NAMALWA (cell line): ENCODE measurements at regions not wholly inside any gene's neighbourhood (a gene's known extent, or its start where the extent isn't known, plus 50 kb on each side); places are given as distances from the start of the nearest gene placed in this dataset.

ENCODE experiments used
- DNase-seq: peaks from one replicate; pipeline ENCODE4 v3.0.0-alpha.2; 2015; ENCODE audit warnings: low spot score

DNA sequence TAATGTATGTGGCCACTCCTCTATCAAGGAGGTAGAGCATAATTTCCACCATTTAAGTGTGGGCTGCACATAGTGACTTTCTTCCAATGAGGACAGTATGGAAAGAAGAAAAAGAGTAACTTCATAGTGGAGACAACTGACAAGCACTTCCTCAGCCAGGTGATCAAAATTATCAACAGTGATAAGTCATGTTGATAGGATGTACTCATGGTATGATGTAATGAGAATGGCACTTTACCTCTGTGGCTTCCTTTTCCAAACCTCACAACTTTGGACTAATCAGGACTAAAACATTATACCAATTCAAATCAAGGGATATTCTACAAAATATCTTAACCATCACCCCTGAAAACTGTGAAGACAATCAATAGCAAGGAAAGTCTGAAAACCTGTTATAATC lies 302.3 kb upstream of the CITED2 start:
- DNase-seq = no peak

DNA sequence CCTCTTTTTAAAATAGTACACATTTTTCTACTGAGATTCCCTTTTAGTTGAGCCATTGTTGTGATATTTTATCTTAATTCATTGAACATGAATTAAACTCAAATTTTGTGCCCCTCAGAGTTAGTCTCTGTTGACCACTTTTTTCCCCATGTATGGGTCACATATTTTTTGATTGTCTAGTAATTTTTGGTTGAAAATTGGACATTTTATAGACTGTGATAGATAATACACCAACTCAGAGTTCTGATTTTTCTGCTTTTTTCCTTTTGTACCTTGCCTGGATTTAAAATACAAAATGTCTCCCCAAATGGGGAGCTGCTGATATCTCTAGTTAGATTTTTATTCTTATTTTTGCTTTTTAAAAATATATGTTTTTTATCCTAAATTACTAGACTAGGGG lies 291.8 kb upstream of the CITED2 start:
- DNase-seq = no peak

DNA sequence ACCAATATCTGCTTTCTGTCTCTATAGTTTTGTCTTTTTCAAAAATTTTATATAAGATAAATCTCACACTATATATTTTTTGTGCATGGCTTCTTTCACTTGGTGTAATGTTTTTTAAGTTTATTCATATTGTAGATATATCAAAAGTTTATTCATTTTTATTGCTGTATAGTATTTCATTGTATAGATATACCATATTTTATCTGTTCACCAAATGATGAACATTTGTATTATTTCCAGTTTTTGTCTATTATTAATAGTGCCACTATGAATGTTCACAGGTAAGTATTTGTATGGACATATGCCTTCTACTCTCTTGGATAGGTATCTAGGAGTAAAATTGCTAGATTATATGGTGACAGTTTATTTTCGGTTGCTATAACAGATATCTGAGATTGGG lies 289.5 kb upstream of the CITED2 start:
- DNase-seq = no peak

DNA sequence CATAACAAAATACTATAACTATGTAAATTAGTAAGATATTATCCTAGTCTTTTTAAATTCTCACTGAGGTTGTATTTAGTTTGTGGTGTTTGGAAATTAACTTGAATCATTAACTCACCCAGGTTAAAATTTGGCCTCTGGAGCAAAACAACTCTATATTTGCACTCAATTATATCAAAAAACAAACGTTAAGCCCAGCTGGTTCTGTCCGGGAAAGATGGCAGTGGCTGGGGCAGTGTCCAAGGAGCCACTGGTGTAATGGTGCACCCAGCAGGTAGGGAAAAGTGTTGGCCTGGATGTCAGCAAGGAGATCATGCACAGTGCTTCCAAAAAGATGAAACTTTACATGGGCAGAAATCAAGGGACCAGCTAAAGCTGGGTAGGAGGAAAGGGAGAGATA lies 285.3 kb upstream of the CITED2 start:
- no peak for DNase-seq

DNA sequence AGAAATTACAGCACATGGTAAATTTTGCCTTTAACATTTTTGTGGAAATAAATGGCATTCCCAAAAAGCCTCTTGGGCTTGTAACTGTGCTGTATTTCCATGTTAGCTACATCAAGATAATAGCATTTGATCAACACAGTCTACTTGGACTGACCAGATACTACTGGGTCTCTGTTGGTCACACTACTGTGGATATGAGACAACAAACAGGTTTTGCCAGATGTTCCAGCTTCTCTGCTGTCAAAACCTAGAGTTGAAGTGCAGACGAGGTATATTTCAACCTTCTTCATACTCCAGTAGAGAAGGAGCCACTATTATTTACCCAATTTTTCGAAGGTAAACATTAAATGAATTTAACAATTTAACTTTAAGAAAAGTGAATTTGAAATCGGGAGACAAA lies 284.7 kb upstream of the CITED2 start:
- no peak for DNase-seq

DNA sequence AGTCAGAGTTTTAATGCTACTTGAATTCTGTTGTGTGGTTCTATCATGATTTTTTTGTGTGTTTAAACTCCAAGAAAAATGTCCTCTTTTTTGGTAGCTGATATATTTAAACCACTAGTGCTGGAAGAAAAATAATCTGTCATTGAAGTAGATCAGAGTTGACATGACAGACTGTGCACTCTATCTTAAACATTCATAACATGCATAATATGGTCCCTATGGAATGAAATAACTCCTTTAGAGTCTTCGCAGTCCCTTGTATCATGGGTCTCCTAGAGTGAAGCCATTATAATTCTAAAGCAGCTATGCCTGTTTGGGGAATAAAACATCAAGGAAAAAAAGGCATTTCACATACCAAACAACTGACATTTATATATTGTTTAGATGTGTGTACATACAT lies 282.7 kb upstream of the CITED2 start:
- no peak for DNase-seq

DNA sequence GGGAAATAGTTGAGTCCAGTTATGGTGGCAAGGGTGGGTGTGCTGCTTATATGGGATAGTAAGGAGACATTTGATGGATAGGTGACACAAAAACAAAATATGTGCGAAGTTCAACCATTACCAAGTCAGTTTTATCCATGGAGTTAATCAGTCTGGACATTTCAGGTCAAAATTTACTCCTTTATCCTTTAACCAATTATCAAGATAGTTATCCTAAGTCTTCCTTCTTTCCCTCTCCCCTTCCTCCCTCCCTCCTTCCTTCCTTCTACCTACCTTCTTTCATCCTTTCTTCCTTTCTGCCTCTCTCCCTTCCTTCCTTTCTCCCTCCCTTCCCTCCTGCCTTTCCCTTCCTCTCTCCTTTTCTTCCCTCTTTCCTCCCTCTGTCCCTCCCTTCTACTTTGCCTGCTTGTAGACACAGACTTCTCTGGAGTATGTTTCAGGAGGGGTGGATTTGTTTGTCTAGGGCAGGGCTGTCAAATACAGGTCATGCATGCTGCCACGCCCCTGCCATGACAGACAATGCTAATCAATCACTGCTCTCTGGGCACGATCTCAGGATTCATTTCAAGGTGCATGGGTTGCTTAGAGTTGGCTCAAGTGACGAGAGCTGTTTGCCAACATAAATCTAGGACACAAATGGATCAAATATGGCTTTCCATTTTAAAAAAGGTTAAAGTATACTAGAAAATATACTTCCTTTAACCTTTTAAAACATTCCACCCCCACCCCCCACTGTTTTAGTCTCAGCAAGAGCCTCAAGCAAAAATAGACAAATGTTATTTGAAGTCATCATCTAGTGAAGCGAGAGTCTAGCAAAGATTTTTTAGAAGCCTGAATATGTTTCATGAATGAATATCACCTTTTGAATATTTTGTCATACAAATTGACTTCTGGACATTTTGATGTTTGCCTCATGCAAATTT lies 281.6 kb upstream of the CITED2 start:
- no peak for DNase-seq

DNA sequence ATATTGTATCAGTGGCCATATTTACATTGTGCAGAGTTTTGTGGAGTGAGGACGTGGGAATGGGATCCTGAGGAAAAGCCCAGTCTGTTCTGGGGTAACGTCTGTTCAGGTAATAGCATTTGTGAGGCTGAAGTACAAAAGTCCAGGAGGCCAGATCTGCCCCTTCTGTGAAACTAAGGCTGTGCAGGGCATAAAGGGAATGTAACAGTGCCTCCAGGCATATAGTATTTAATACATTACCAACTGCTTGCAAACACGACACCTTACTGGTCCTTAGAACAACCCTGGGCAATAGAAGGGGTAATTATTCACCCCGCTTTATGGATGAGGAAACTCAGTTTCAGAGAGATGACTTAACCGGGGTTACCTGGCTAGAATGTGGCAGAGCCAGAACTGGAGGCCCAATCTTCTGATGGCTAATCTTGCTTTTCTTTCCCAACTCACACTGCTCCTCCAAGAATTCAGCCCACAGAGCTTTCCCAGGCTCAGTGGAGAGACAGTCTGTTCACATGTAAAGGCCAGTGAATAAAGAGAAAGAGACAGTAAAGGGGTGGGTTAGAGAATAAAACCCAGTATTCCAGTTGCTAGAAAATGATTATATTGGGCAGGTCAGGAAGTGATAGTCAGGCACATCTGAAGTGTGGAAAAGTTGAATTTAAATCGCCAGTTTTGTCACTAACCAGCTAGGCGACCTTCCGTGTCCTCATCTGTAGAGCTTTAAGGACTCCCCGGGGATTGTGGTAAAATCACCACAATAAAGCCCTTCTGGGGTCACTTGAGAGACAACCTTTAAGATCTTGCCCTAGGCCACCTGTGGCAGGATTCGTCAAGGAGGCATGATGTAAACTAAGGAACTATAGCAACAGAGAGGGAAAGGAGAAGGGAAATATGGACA lies 280.7 kb upstream of the CITED2 start:
- no peak for DNase-seq

DNA sequence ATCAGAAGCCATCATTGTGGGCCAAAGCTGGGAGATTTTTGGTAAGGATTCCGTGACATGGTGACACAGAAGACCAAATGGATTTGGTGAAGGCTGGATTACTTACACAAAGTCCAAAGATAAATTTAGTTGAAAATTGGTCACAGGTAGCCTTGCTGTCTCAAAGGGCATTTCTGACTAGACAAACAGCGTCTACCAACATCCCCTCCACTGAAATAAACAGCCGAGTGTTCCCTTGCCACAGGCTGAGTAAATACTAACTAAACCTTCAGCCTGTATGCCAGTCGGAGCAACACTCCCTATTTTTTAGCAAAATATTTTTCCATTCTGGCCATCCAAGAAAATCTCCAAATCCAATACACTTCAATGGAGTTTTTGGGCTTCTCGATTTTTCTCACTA lies 279.9 kb upstream of the CITED2 start:
- DNase-seq = no peak

DNA sequence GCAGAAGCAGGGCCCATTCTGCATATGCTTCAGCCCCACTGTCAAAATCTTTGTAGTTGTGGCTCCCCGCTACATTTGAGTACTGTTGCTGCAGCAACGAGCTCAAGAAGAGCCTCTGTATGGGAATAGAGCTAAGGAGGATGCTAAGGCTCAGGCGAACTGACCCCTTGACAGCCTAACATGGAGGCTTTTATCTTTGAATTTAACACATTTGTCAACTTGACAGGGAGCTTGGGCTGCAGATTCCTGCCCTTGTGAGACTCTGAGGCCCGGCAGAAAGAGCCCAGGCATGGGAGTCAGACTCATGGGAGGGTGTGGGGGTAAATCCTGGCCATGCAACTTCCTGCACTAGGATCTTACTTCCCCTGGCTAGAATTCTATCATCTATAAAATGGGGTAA lies 278.7 kb upstream of the CITED2 start:
- DNase-seq = no peak

DNA sequence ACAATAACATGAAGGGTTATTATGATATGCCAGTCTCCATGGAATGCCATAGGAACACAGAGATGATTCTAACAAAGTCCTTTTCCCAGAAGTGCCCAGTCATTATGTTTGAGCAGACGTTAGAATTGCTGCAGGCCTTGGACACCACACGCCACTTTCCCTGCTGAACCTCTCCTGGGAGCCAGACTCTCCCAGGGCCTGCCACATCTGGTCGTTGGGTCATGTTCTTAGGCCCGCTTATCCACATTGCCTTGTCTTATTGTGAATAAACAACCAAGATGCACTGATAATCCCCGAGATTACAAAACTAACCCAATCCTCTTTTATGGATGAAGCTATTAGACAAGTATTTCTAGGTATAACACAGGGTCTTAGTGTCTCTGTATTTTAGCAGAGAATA lies 276.5 kb upstream of the CITED2 start:
- DNase-seq = no peak

DNA sequence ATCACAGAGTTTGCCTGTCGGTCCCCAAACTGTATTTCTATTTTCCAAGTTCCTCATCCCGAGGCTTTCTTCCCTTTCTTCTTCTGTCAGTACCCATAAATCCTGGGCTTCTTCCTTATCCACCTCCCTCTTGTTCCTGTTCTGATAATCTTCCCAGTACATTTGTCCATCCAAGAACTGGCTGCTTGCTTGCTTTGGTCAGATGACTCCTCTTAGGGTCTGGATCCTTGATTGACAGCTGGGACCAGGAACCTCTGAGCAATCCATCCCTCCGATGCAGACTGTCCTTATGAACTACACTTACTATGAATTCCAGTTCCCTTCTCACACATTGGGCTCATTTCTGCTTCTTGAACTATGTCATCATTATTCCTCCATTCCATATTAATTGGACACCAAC lies 275.3 kb upstream of the CITED2 start:
- no peak for DNase-seq

DNA sequence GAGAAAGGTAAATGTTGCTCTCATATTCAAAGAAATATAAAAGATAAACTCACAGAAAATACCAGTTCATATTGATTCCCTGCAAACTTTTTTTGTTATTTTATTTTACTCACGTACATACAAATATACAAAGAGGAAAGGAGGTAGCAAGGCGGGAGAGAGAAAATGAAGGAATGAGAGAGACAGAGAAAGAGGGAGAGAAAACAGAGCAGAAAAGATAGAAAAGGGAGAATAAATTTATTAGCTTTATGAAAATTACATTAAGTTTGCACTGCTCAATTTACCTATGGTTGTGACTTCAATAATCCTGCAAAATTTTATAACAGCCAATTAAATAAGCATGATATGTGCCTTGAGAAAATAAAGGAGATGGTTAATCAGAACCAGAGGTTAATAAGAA lies 274.7 kb upstream of the CITED2 start:
- DNase-seq = no peak

DNA sequence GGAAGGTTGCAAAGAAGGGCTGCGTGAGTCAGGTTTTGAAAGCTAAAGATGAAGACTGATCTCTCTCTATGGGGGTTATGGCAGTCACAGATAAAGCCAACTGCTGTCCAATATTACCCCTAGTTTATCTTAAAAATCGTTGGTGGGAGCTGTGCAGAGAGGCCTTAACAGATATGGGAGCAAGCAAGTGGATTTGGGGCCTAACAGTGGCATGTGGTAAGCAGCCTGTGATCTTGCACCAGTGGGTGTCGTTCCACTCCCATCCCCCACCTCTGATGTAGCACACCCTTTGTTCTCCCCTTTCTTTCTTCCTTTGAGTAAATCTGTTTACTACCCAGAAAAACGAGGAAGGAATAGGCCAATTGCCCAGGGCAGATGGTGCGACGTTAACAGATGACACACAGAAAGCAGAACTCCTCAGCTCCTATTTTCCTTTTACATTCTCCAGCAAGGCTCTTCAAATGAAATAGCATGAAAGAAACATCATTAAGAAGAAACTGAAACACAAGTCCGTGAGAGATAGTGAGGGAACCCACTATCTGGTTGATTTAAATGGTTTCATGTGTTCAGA lies 274.1 kb upstream of the CITED2 start:
- DNase-seq = no peak

DNA sequence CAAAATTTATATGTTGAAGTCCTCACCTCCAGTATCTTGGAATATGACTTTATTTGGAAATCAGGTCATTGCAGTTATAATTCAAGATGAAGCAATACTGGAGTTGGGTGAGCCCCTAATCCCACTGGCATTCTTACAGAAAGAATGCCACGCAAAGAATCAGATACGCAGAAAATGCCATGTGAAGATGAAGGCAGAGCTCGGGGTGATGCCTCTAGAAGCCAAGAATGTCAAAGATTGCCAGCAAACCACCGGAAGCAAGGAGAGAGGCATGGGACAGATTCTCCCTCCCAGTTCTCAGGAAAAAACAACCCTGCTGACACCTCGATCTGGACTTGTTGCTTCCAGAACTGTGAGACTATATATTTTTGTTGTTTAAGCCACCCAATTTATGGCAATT lies 273.4 kb upstream of the CITED2 start:
- DNase-seq = no peak

DNA sequence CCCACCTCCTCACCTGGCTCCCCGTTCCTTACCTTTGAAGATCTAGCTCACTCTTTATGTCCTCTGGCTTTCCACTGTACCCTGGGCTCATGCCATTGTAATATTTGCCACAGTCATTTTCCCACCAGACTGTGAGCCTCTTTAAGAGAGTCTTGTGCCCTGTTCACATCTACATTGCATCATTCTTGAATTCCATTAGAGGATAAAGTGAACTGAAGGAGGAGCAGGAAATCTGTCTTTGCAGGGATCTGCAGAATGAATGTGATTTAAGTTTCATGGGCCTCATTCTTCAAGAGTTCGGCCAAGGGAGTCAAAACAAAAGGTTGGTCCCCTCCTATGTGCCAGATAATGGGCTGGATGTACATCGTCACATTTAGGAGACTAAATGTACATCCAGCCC lies 272.6 kb upstream of the CITED2 start:
- no peak for DNase-seq

DNA sequence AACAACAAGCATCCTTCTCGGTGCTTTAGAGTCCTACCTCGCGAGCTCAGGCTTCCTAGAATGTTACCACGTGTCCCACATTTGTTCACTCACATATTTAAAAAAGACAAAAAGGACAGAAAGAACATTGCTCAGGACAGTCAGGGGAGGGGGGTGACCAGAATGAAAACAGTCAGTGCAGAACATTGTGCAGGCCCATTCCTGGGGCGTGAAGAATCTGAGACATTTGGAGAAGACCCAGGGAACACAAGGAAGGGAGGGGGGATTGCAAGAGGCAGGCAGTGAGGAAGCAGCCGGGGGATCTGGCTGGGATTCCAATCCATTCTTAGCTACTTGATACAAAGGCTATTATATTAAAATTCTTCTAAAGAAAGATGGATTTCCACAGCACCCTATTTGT lies 270.4 kb upstream of the CITED2 start:
- no peak for DNase-seq

DNA sequence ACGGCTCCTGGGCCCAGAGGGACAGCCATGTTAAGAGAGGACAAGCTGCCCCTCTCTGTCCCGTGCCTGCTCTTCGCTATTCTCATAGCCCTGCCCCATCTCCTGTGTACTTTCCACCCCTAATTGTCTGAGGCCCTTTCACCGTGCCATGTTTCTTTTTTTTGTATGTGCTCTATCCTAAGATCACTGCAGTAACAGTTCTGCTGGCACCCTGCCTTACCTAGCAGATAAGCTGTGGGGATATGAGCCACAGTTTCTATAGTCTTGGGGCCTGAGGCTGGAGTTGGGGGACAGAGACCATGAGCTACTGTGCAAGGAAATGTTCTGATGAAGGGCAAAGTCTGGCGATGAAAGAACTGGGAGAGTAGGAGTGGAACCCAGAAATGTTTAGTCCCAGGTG lies 269.5 kb upstream of the CITED2 start:
- no peak for DNase-seq

DNA sequence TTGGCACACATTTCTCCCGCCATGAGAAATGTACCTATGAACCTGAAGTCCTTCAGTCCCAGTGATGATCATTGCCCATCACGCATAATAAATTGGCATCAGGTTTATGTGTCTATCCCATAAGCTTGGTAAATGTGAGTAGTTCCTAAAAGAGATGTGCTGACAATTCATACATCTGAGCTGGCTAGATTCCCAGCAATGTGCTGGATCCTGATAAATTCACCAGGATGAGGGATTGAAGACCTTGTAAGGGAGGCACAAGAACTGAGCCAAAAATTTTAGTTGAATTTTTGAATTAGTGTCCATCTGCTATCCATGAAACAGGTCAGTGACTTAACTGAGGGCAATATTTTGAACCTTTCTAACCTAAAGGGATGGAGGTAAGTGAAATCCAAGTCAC lies 267.9 kb upstream of the CITED2 start:
- DNase-seq = no peak

DNA sequence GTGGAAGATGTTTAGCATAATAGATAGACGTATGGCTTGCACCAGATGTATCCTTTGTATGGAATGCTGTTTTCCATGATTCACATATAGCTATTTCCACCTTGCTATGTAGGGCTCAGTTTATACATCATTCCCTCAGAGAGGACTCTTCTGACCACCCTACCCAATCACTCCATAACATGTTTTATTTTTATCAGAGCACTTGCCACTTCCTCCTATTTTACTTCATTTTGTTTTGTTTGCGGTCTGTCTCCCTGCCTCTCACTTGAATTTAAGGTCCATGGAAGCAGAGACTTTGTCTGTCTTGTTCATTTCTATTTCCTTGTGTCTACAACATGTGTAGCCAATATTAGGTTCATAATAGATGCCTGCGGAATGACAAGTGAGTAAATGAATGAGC lies 266.9 kb upstream of the CITED2 start:
- DNase-seq = no peak

DNA sequence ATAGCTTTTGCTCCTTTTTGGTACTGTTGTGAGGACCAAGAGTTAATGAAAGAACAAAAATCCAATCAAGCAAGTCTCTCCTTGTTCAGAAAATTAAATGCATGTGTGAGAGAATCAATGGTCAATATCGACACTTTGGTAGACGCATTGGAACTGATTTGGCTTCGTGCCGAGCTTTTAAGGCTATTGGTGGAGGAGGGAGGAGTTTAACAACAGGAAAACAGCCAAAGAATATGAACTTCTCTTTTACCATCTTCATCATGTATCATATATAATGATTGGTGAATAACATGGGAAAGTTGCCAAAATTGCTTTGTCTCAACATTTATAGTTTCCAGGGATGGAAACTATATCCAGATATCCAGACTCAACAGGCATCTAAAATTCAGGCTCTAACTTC lies 266.5 kb upstream of the CITED2 start:
- DNase-seq = no peak

DNA sequence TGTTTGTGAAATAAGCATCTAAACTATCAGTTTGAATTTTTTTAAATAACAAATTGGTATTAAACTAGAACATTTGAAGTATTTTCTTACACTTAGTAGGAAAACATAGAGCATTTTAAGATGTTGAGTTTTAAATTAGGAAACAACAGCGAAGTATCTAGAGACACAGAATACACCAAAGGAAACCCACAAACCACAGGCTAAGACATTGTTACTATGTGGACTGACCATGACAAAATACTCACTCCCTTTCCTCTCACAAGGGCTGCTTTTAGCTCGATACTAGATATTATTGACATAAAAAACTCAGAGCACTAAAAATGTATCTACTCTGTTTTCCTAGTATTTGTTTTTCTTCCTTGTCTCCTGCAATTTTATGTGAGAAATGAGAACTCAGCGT lies 266.0 kb upstream of the CITED2 start:
- DNase-seq = no peak

DNA sequence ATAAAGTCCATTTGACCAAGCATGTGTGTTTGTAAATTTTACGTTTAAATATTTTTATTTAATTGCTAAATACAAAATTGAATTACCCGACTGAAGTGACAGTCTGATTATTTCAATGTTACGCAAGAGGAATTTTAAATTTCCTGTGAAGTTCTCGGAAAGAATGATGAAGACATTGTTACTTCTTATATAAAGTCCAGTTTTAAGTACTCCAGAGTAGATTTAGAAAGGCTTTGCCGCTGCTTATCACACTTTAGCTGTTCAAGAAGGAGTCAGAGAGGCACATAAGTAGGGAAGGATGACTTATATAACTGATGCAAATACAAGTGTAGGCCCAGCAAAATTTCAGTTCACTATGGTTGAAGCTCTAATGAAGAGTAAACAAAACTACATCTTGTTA lies 265.1 kb upstream of the CITED2 start:
- DNase-seq = no peak
